ENCODE measurements at regions not wholly inside any gene's neighbourhood (a gene's known extent, or its start where the extent isn't known, plus 50 kb on each side); places are given as distances from the start of the nearest gene placed in this dataset.

DNA sequence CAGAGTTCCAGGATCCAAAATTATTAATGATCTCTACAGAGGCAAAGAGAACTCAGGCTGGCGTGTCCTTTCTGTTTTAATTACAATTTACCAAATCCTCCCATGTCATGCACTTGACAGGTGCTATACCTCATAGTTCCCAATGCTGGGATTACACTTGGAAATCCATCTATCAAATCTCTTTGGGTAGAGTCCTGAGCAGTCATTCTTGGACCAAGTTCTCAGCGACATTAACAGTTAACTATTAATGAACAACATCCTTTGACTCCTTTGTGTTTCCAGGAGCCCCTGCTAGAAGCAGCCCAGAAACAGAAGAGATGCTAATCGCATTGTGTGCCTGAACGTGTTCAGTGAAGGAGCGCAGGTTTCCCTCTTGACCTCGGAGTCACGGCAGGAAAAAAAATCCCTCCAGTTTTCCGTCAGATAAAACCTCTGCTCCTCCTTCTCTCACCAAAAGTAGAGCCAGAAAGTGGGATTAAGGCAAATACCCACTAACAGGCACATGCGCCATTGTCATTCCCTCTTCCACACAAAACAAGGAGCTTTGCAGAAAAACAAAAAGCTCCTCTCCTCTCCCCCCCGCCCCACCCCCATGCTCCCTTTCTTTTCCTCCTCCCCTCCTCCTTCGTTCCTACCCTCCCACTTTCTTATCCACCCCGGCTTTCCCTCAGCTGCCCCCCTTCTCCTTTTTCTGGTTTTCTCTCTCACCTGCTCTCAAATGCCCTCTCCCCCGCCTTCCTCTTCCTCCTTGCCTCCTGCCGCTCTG, 224.7 kb downstream of the ZIC5 start:
- no peak overlapping the region for H3K4me3 ChIP-seq (ENCODE audit: control insufficient read depth, low read depth, low read length)
- no peak for DNase-seq (ENCODE audit: low read depth)
- TF ChIP-seq, protein P1, sequence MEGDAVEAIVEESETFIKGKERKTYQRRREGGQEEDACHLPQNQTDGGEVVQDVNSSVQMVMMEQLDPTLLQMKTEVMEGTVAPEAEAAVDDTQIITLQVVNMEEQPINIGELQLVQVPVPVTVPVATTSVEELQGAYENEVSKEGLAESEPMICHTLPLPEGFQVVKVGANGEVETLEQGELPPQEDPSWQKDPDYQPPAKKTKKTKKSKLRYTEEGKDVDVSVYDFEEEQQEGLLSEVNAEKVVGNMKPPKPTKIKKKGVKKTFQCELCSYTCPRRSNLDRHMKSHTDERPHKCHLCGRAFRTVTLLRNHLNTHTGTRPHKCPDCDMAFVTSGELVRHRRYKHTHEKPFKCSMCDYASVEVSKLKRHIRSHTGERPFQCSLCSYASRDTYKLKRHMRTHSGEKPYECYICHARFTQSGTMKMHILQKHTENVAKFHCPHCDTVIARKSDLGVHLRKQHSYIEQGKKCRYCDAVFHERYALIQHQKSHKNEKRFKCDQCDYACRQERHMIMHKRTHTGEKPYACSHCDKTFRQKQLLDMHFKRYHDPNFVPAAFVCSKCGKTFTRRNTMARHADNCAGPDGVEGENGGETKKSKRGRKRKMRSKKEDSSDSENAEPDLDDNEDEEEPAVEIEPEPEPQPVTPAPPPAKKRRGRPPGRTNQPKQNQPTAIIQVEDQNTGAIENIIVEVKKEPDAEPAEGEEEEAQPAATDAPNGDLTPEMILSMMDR (conservative IDR thresholded peaks at IDR 0.05; ENCODE audit: control insufficient read depth, insufficient read depth, low read depth, low read length), result no peak

DNA sequence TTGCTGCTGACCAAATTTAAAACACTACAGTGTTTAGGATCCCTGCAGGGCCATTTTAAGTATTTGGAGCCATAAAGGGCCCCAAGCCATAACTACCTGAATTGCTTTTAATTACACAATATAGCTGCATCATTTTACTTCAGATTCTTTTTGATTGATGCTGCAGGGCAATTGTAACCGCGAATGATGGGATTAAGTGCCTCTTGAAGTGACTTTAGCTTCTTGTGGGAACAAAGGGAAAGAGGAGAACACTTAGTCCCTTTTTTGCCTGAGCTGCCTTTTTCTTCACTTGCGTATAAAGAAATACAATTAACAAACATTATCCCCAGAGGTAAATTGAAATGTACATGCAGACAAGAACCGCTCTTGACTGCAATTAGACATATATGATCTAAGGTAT, 228.5 kb downstream of the ZIC5 start:
- no peak overlapping the region for H3K4me3 ChIP-seq (ENCODE audit: control insufficient read depth, low read depth, low read length)
- TF ChIP-seq, protein P1 (conservative IDR thresholded peaks at IDR 0.05; ENCODE audit: control insufficient read depth, insufficient read depth, low read depth, low read length), result no peak
- no peak for DNase-seq (ENCODE audit: low read depth)

DNA sequence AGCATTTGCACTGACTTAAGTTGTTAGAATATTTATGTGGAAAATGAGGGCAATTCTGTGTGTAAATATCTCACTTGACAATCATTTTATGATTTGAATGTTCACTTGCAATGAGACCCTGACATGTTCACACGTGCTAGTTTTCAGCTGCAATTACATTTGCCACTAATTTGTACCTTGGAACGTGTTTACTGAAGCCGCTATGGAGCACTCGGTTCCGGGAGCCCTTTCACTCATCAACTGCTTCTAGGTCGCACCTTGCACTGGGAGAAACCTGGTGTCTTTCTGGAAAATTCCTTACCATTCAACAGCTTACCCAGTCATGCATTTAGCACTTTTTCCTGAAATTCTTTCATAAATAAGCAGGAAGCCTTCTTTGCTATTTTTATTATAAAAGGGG, 229.6 kb downstream of the ZIC5 start:
- DNase-seq (ENCODE audit: low read depth), result no peak
- H3K4me3 ChIP-seq (ENCODE audit: control insufficient read depth, low read depth, low read length), result no peak overlapping the region
- TF ChIP-seq, protein P1 (conservative IDR thresholded peaks at IDR 0.05; ENCODE audit: control insufficient read depth, insufficient read depth, low read depth, low read length), result no peak

DNA sequence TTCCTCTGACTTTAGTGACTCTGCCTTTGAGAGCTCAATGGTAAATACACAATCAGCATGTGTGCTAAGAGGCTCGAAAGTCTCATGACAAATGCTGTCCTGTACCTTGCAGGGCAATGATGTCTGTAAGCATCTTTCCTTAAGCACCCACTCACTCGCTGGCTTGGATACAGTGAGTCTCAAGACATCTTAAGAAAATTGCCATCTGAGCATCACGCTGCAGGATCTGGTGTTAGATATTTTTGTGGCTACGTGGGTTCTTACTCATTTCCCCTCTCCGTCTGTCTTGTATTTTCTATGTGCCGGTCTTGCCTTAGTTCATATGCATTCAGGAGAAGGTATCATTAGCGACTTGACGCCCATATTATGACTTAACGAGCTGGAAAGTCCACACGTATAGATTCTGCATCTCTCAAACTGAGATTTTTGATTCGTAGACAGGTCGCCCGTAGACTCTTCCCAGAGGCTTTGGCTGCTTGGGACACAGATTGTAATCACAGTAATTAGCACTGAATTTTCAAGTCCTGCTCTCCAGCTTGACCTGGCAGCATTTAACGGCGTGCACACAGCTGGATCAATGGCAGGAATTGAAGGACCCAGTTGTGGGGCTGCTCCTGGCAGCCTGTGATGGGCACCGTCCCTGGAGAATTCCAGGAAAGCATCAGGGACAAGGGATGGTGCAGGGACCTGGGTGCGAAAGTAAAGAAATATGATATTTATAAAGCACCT, 231.2 kb downstream of the ZIC5 start:
- DNase-seq (ENCODE audit: low read depth), result peak; percentile 37
- H3K4me3 ChIP-seq (ENCODE audit: control insufficient read depth, low read depth, low read length), result no peak overlapping the region
- TF ChIP-seq, protein P1 (conservative IDR thresholded peaks at IDR 0.05; ENCODE audit: control insufficient read depth, insufficient read depth, low read depth, low read length), result no peak

DNA sequence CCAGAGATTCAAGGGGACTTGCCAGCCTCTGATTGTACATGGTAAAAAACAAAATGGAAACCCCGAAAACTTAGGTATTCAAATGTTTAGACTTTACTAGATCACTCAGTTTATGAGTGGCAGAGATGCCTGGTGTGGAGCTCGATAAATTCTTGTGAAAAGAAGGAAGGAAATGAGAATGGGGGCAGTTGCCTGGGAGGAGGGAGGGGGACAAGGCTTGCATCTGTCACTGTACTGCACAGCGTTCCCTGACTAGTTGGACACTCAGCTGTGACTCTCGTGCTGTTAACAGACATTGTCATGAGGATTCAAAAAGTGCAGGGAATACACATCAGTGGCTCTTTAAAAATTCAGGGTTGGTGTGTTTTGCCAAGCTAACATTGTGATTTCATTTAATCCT, 232.9 kb downstream of the ZIC5 start:
- DNase-seq (ENCODE audit: low read depth), result no peak
- no peak overlapping the region for H3K4me3 ChIP-seq (ENCODE audit: control insufficient read depth, low read depth, low read length)
- TF ChIP-seq, protein P1 (conservative IDR thresholded peaks at IDR 0.05; ENCODE audit: control insufficient read depth, insufficient read depth, low read depth, low read length), result no peak

DNA sequence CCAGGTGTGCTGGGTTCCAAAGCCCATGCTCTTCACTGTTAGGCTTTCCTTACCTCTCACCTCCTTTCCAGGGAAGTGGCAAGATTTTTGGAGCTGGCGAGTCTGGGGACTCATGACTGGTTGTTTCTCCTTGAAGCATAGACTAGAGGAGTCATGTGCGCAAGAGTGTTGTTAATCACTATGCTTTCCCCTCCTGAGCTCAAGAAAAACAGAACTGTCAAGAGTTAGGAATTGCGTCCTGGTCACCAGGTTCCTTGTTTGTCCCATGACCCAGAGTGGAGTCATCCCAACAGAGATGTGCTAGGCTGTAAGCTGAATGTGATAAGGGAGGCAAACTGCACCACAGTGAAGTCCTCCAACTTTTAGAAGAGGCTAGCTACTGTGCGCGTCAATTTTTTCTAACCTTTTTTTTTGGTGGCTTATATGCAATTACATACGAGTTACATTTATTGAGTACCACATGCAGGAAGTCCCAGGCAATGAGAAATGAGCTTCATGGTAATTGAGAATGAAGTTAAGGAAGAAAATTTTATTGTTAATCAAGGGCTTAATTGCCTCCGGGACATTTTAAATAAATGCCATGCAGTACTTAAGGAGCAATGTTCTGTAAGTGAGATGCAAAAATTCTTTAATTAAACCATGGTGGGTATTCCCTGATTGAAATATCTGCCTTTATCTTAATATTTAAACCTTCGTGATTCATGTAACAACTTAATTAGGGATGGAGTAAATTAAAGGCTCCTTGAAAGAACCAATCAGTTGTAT, 233.9 kb downstream of the ZIC5 start:
- DNase-seq (ENCODE audit: low read depth), result no peak
- no peak overlapping the region for H3K4me3 ChIP-seq (ENCODE audit: control insufficient read depth, low read depth, low read length)
- TF ChIP-seq, protein P1 (conservative IDR thresholded peaks at IDR 0.05; ENCODE audit: control insufficient read depth, insufficient read depth, low read depth, low read length), result no peak

Data from fibroblast of mammary gland (primary cell).